ENCODE measurements at regions not wholly inside any gene's neighbourhood (a gene's known extent, or its start where the extent isn't known, plus 50 kb on each side); places are given as distances from the start of the nearest gene placed in this dataset.

DNA sequence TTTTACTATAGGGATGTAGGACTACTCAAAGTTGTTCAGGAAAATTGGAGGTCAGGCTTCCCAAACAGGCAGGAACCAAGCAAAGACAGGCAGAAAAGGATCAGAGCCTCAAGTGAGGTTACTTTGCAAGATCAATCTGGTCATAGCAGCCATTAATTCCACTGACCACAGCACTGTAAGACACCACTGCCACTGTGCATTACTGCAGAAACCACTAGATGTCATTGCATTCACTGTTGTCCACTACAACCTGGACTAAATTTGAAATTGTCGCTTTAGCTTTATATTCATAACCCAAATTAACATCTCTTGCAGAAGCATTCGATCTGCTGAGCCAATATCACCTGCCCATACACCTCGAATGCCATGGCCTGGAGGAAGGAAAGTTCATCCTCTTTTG, 126.9 kb upstream of the UFL1 start:
- TF ChIP-seq SCRT2 (tag by site-specific recombination; IDR thresholded peaks at IDR 0.05) (no peak), ZBTB17 (tag by site-specific recombination; IDR thresholded peaks at IDR 0.05) (no peak), ZSCAN23 (tag by site-specific recombination; IDR thresholded peaks at IDR 0.05) (no peak)

All from HEK293 (cell line).